NCI-H774 (cell line): ENCODE measurements at regions not wholly inside any gene's neighbourhood (a gene's known extent, or its start where the extent isn't known, plus 50 kb on each side); places are given as distances from the start of the nearest gene placed in this dataset.
"Not testable (repeated sequence)": the region's sequence is repeated elsewhere in the genome, so short reads cannot be mapped to it uniquely, and the experiment has no call there.

Experiments
- DNase-seq: peaks from one replicate; lab custom pipeline; 2025; lab: John Stamatoyannopoulos, UW

DNA sequence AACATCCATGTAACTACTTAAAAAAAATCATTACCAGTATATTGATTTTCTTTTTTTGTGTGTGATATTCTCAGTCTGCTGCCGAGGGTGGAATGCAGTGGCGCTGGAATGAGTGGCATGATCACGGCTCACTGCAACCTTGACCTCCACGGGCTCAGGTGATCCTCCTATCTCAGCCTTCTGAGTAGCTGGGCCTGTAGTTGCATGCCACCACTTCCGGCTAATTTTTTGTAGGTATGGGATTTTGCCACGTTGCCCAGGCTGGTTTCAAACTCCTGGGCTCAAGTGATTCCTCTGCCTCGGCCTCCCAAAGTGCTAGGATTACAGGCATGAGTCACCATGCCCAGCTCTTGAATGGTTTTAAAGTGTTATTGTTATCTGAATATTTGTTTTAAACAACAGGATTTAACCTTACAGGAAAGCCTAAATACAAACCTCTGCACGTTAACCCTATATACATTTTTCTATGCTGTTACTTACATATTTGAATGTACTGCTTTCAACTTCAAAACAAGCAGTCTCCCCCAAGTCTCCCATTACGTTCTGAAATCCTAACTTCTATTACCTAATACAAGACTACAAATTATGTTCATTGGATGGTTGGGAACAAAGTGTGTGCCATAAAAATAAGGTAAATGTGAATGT, 61.7 kb downstream of the KPNA2 start:
- no peak for DNase-seq

- not testable (repeated sequence) for DNase-seq
These were observed 63.8 kb downstream of the KPNA2 start for GRCh38 chr17:68099341-68099753.

GRCh38 chr17:68100000-68100641, 64.6 kb downstream of the KPNA2 start:
- DNase-seq, result no peak

GRCh38 chr17:68101075-68101986, 65.8 kb downstream of the KPNA2 start:
- peak; percentile 99 for DNase-seq

- no peak for DNase-seq
These were observed 66.4 kb downstream of the KPNA2 start for GRCh38 chr17:68101987-68102314.

DNA sequence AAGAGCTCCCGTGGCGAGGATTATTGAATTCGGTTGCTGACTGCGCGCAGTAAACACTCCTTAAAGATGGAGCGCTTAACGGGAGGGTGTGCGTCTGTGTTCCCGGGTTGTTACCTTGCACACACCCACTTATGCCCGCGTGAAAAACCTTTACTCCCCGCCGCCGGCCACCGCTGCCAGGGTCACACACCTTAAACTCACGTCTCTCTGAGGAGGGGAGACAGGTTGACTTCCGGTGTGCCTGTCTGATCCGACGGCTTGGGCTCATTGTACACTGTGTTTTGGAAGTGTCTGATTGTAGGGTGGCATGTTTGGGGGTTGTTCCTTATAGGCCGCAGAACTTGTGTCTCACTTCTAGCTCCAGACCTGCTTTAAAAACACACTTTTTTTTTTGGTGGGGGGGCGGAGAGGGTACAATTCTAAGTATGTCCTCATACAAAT, 66.8 kb downstream of the KPNA2 start:
- DNase-seq, result no peak

- no peak for DNase-seq
These were observed 67.6 kb downstream of the KPNA2 start for GRCh38 chr17:68103148-68103547.

GRCh38 chr17:68106085-68106484, 70.5 kb downstream of the KPNA2 start:
- no peak for DNase-seq

DNA sequence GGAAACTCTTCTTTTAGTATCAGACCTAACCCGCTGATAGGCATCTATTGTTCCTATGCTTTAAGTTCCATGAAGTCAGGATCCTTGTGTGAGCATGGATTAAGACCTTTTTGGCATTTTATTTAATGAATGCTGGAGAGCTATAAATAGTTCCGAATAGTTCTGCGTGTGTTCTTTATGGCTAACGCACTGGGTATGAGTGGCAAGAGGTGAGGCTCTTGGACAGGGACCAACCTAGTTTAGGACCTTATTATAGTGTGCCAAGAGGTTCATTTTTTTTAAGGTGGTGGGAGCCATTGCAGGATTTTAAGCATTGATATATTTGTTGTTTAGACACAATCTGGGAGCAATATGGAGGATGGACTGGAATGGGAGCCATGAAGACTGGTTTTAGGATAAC, 71.8 kb downstream of the KPNA2 start:
- DNase-seq, result no peak

GRCh38 chr17:68108313-68109000, 72.9 kb downstream of the KPNA2 start:
- DNase-seq, result no peak

- not testable (repeated sequence) for DNase-seq
These were observed 73.9 kb downstream of the KPNA2 start for GRCh38 chr17:68109404-68109803.

GRCh38 chr17:68116211-68116610, 80.7 kb downstream of the KPNA2 start:
- not testable (repeated sequence) for DNase-seq

- DNase-seq, result no peak
These were observed 87.1 kb downstream of the KPNA2 start for GRCh38 chr17:68122587-68122986.

DNA sequence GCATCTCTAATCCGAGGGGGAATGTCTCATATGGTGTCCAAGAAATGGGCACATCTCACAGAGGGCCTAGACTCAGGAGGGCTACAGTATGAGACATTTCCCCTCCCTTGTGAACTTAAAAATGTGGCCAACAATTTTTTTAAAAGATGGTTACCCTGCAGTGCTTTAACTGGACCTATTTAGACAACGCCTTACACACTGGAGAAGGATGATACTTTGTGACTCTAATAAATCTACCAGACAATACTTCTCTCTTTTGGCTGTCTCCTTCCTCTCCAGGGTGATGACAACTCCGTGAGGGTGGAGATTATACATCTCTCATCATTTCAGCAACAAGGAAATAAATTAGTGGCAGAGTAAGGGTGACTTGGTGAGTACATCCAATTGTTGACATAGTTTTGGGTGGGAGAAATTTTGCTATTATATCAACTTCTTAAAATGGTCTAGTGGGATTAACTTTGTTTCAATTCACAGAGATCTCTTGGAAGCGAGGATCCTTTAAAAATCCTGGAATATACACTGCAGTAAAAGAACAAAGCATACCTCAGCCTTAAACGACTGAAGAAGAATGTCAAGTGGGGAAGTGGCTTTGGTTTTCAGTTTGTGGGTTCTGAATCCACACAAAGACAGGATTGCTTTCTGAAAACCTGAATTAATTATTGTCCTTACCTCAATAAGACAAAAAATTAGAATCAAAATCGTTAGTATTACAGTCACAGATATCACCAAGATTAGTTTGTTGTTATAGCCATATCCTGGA, 89.8 kb downstream of the KPNA2 start:
- DNase-seq, result no peak

- DNase-seq, result no peak
These were observed 92.4 kb downstream of the KPNA2 start for GRCh38 chr17:68127914-68128313.

DNA sequence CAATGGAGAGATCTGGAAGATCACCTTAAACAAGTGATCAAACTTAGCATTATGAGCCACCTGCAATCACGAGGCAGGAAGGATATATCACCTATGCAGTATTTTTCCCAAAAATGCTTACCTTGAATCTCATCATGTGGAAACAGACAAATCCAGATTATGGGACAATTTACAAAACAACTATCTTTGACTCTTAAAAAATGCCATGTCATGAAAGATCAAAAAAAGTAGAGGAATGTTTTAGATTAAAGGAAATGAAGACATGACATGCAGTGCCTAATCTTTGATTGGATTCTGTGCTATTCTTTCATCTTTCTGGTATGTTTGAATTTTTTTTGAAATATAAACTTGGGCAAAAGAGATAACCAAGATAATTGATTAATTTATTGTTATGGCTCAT, 95.9 kb downstream of the KPNA2 start:
- no peak for DNase-seq

DNA sequence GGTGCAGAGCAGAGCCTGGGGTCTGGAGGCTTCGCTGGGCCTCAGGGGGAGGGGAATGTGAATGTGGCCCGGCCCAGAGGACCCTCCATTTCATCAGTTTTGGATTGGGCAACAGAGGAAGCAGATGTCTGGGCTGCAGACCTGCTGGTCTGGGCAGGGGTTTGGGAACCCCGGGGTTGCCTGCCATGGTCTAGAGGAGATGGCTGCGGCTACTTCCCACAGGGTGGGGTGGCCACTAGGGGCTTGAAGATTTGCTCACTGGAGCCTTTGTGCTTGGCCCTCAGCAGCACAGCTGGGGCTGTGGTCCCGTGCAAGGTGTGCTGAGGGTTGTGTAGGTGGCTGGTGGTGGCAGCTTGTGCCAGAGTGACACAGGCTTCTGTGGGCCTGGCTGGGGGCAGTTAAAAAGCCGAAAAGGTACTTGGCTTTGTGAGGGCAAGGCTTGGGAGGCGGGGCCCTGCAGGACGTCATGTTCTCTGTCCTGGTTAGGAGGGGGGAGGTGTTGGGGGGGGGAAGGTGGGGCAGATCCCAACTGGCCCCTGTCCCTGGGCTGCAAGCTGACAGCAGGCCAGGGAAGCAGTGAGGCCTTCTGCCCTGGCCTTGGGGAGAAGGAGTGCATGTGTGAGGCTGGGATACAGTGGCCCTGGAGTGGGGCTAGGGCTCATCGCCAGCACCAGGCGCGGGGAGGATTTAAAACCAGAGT, 98.0 kb downstream of the KPNA2 start:
- DNase-seq, result no peak

- no peak for DNase-seq
These were observed 98.6 kb downstream of the KPNA2 start for GRCh38 chr17:68134046-68134637.

DNA sequence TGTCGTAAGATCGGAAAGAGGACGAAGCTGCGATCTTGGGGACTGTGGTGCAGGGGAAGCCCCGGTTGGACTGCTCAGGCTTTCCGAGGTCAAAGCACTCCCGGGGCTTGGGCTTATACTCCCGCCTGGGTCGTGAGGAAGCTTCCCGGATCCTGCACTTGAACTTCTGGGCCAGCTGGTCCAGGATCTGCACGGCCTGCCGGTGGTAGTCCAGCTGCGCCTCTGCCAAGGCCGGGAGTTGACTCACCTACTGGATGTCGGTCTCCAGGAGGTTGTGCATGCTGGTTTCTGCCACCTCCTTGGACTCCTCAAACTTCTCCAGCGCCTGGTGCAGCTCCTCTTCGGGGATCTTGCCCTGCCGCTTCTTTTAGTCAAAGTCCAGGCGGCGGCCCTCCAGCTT, 99.2 kb downstream of the KPNA2 start:
- DNase-seq, result no peak

GRCh38 chr17:68135141-68135887, 99.8 kb downstream of the KPNA2 start:
- no peak for DNase-seq
